ENCODE measurements at regions not wholly inside any gene's neighbourhood (a gene's known extent, or its start where the extent isn't known, plus 50 kb on each side); places are given as distances from the start of the nearest gene placed in this dataset.

DNA sequence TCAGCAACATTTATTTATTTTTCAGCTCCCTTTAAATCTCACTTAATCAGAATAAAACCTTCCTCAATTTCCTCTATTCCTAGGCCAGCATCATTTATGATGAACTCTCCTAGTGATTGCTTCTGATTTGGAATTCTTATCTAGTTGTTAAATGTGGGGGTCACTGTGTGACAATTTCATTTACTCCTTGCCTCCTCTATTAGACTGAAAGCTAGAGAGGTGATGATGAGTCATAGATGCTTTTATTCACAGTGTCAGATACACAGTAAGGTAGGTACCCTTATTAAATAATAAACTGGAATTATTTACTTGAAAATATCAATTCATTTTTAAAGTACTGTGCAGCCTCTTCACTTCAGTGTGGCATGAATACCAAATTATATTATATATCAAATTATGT lies 960.6 kb downstream of the MAT2B start:
- no peak overlapping the region for H3K4me3 ChIP-seq
- in situ Hi-C loops (cut with MboI) (no loop called here), intact Hi-C loops (cut with micrococcal nuclease; ENCODE audit: unreplicated experiment) (loop anchor here (10.0 kb wide), 1 partner anchor 59 kb away; no protein-coding TSS in a partner anchor)
- RAD21 ChIA-PET (ENCODE audit: unreplicated experiment): interaction anchor here (1.0 to 2.4 kb wide), 4 partner anchors 9 to 154 kb away, joined by 3 to 6 read pairs (median 4); no protein-coding TSS in a partner anchor
- ATAC-seq (no peak), FAIRE-seq (no peak), DNase-seq (ENCODE audit: low read depth, low spot score) (no peak)
- no peaks in the 10 kb centered on the region for H3K9me3 ChIP-seq (replicated peaks; ENCODE audit: control insufficient read depth, insufficient read depth, low read length)
- no peak overlapping the region for H3K4me2 ChIP-seq (ENCODE audit: control insufficient read depth, insufficient read depth)
- H3K36me3 ChIP-seq (ENCODE audit: control insufficient read depth in 2 of 2, insufficient read depth in 2 of 2, low read length in 1 of 2): no peaks in the 10 kb centered on the region
- no peak overlapping the region for H2AFZ ChIP-seq (ENCODE audit: control insufficient read depth, low read depth, low read length)
- H3K9ac ChIP-seq (ENCODE audit: control insufficient read depth, insufficient read depth, low read length): no peak overlapping the region
- H3K27ac ChIP-seq (ENCODE audit: control insufficient read depth, insufficient read depth): no peak overlapping the region
- H3K79me2 ChIP-seq (ENCODE audit: control insufficient read depth, insufficient read depth, low read length): no peaks in the 10 kb centered on the region
- CTCF ChIA-PET: interaction anchor here (0.7 to 1.0 kb wide), 2 partner anchors 40 to 107 kb away, joined by 3 read pairs; no protein-coding TSS in a partner anchor
- POLR2A ChIA-PET: interaction anchor here (1.3 kb wide), 1 partner anchor 10 kb away, joined by 4 read pairs; no protein-coding TSS in a partner anchor
- no peaks in the 10 kb centered on the region for H3K4me1 ChIP-seq (ENCODE audit: control insufficient read depth, insufficient read depth, low read length)
- H3K27me3 ChIP-seq (replicated peaks in 1 of 2; ENCODE audit: control insufficient read depth in 2 of 2, insufficient read depth in 2 of 2, low read length in 1 of 2): no peaks in the 10 kb centered on the region
- no peaks in the 10 kb centered on the region for H4K20me1 ChIP-seq (ENCODE audit: control insufficient read depth, insufficient read depth)
- BruUV-seq (replicated peaks): no TSS peak
- SMC1A ChIA-PET (ENCODE audit: uncharacterized antibody, unreplicated experiment): interaction anchor here (1.1 to 2.3 kb wide), 7 partner anchors 9 to 260 kb away, joined by 3 to 8 read pairs (median 4); no protein-coding TSS in a partner anchor
- no peak for TF ChIP-seq ZNF622 (IDR thresholded peaks at IDR 0.05)
- no peak for TF ChIP-seq YY1 (IDR thresholded peaks at IDR 0.05; ENCODE audit: low read depth, low read length)
- no peak for TF ChIP-seq HCFC1 (IDR thresholded peaks at IDR 0.05; ENCODE audit: low read length)

DNA sequence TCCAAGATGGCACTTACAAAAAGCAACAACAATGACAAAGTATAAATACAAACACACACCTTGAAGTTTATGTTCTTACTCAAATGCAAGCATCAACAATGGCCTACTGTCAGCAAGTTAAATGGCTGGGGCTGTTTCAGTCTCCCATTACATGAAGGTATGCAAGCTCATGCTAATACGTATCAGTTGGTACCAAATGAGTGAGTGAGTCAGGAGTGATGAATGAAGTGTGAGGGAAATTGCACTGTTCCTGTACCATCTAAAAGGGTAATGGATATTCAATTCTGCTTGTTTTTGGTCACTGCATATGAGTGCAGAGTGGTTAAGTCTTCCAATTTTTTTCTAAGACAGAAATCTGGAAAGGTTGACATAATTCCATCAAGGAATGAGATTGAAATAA lies 964.9 kb downstream of the MAT2B start:
- H3K27me3 ChIP-seq (replicated peaks in 1 of 2; ENCODE audit: control insufficient read depth in 2 of 2, insufficient read depth in 2 of 2, low read length in 1 of 2): no peaks in the 10 kb centered on the region
- DNase-seq (ENCODE audit: low read depth, low spot score): no peak
- no peak for ATAC-seq
- no peak overlapping the region for H3K4me3 ChIP-seq
- ChIA-PET CTCF (interaction anchor here (0.6 to 1.4 kb wide), 4 partner anchors 12 to 170 kb away, joined by 3 to 5 read pairs (median 4); no protein-coding TSS in a partner anchor), RAD21 (ENCODE audit: unreplicated experiment) (interaction anchor here (0.6 kb wide), 1 partner anchor 155 kb away, joined by 3 read pairs; no protein-coding TSS in a partner anchor), SMC1A (ENCODE audit: uncharacterized antibody, unreplicated experiment) (interaction anchor here (1.1 to 2.1 kb wide), 3 partner anchors 15 to 263 kb away, joined by 3 to 6 read pairs (median 3); no protein-coding TSS in a partner anchor), POLR2A (no interaction called here)
- WGBS (ENCODE audit: insufficient coverage, insufficient replicate concordance, low lambda C conversion rate, missing lambda C conversion rate): 0% methylated on average over 1 of the region's 1 CpG
- no peaks in the 10 kb centered on the region for H3K79me2 ChIP-seq (ENCODE audit: control insufficient read depth, insufficient read depth, low read length)
- no peaks in the 10 kb centered on the region for H4K20me1 ChIP-seq (ENCODE audit: control insufficient read depth, insufficient read depth)
- H3K4me1 ChIP-seq (ENCODE audit: control insufficient read depth, insufficient read depth, low read length): no peaks in the 10 kb centered on the region
- no peak overlapping the region for H3K27ac ChIP-seq (ENCODE audit: control insufficient read depth, insufficient read depth)
- no peaks in the 10 kb centered on the region for H3K36me3 ChIP-seq (ENCODE audit: control insufficient read depth in 2 of 2, insufficient read depth in 2 of 2, low read length in 1 of 2)
- intact Hi-C loops (cut with micrococcal nuclease; ENCODE audit: unreplicated experiment): loop anchor here (10.0 kb wide), 2 partner anchors 456 to 906 kb away; no protein-coding TSS in a partner anchor
- no TSS peak for BruUV-seq (replicated peaks)
- no peak overlapping the region for H3K9ac ChIP-seq (ENCODE audit: control insufficient read depth, insufficient read depth, low read length)
- no peak overlapping the region for H2AFZ ChIP-seq (ENCODE audit: control insufficient read depth, low read depth, low read length)
- in situ Hi-C loops (cut with MboI): no loop called here
- FAIRE-seq: no peak
- H3K9me3 ChIP-seq (replicated peaks; ENCODE audit: control insufficient read depth, insufficient read depth, low read length): no peaks in the 10 kb centered on the region
- no peak overlapping the region for H3K4me2 ChIP-seq (ENCODE audit: control insufficient read depth, insufficient read depth)
- TF ChIP-seq SUPT20H (IDR thresholded peaks at IDR 0.05; ENCODE audit: borderline replicate concordance, control insufficient read depth, low read depth, low read length) (no peak), ZNF207 (IDR thresholded peaks at IDR 0.05; ENCODE audit: borderline replicate concordance) (no peak), CBFB (IDR thresholded peaks at IDR 0.05; ENCODE audit: low read depth) (no peak), ATF3 (IDR thresholded peaks at IDR 0.05; ENCODE audit: borderline replicate concordance, extremely low read depth, low read depth, low read length) (no peak), TAF1 (IDR thresholded peaks at IDR 0.05; ENCODE audit: borderline replicate concordance, low read depth, low read length) (no peak), BMI1 (IDR thresholded peaks at IDR 0.05; ENCODE audit: borderline replicate concordance) (no peak)
- TF ChIP-seq, protein P1, sequence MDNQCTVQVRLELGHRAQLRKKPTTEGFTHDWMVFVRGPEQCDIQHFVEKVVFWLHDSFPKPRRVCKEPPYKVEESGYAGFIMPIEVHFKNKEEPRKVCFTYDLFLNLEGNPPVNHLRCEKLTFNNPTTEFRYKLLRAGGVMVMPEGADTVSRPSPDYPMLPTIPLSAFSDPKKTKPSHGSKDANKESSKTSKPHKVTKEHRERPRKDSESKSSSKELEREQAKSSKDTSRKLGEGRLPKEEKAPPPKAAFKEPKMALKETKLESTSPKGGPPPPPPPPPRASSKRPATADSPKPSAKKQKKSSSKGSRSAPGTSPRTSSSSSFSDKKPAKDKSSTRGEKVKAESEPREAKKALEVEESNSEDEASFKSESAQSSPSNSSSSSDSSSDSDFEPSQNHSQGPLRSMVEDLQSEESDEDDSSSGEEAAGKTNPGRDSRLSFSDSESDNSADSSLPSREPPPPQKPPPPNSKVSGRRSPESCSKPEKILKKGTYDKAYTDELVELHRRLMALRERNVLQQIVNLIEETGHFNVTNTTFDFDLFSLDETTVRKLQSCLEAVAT (IDR thresholded peaks at IDR 0.05): no peak
- TF ChIP-seq, protein P2, sequence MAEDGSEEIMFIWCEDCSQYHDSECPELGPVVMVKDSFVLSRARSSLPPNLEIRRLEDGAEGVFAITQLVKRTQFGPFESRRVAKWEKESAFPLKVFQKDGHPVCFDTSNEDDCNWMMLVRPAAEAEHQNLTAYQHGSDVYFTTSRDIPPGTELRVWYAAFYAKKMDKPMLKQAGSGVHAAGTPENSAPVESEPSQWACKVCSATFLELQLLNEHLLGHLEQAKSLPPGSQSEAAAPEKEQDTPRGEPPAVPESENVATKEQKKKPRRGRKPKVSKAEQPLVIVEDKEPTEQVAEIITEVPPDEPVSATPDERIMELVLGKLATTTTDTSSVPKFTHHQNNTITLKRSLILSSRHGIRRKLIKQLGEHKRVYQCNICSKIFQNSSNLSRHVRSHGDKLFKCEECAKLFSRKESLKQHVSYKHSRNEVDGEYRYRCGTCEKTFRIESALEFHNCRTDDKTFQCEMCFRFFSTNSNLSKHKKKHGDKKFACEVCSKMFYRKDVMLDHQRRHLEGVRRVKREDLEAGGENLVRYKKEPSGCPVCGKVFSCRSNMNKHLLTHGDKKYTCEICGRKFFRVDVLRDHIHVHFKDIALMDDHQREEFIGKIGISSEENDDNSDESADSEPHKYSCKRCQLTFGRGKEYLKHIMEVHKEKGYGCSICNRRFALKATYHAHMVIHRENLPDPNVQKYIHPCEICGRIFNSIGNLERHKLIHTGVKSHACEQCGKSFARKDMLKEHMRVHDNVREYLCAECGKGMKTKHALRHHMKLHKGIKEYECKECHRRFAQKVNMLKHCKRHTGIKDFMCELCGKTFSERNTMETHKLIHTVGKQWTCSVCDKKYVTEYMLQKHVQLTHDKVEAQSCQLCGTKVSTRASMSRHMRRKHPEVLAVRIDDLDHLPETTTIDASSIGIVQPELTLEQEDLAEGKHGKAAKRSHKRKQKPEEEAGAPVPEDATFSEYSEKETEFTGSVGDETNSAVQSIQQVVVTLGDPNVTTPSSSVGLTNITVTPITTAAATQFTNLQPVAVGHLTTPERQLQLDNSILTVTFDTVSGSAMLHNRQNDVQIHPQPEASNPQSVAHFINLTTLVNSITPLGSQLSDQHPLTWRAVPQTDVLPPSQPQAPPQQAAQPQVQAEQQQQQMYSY (CRISPR knock-in tag; IDR thresholded peaks at IDR 0.05): no peak

All from GM12878 (cell line).